SK-N-SH treated with all-trans-retinoic acid at 6 μM for 48 hours (cell line): ENCODE measurements at regions not wholly inside any gene's neighbourhood (a gene's known extent, or its start where the extent isn't known, plus 50 kb on each side); places are given as distances from the start of the nearest gene placed in this dataset.

Experiments used
- ARNTL ChIP-seq: fragments of 450-650 bp; formaldehyde crosslinking; IDR thresholded peaks from 2 replicates; pipeline ENCODE4 v1.5.0; 2020; ENCODE audit warnings: low read depth, mild to moderate bottlenecking, moderate library complexity, borderline replicate concordance
- BACH2 ChIP-seq: fragments of 250-450 bp; sonication (Bioruptor Pico); IDR thresholded peaks from 2 replicates; pipeline ENCODE4 v1.9.0; 2021; ENCODE audit warnings: mild to moderate bottlenecking, borderline replicate concordance
- CSDC2 ChIP-seq: fragments of 250-450 bp; sonication (Bioruptor Pico); IDR thresholded peaks from 2 replicates; pipeline ENCODE4 v1.5.0; 2020; ENCODE audit warnings: mild to moderate bottlenecking, moderate library complexity
- ESRRG ChIP-seq: fragments of 250-450 bp; sonication (Bioruptor Pico); IDR thresholded peaks from 2 replicates; pipeline ENCODE4 v1.6.1; 2021; ENCODE audit warnings: mild to moderate bottlenecking
- ISL1 ChIP-seq: fragments of 250-450 bp; sonication (Bioruptor Pico); IDR thresholded peaks from 2 replicates; pipeline ENCODE4 v2.1.2; 2022; ENCODE audit warnings: mild to moderate bottlenecking, moderate library complexity
- OSR1 ChIP-seq: fragments of 250-450 bp; sonication (Bioruptor Pico); IDR thresholded peaks from 2 replicates; pipeline ENCODE4 v1.8.0; 2022; ENCODE audit warnings: moderate library complexity, mild to moderate bottlenecking, inconsistent platforms
- PATZ1 ChIP-seq: fragments of 250-450 bp; sonication (Bioruptor Pico); IDR thresholded peaks from 2 replicates; pipeline ENCODE4 v1.8.0; 2020; ENCODE audit warnings: mild to moderate bottlenecking, moderate library complexity, borderline replicate concordance
- RARB ChIP-seq: fragments of 250-450 bp; sonication (Bioruptor Pico); IDR thresholded peaks from 2 replicates; pipeline ENCODE4 v1.8.0; 2021; ENCODE audit warnings: mild to moderate bottlenecking, moderate library complexity
- SNAI2 ChIP-seq: fragments of 250-450 bp; sonication (Bioruptor Pico); IDR thresholded peaks from 2 replicates; pipeline ENCODE4 v1.5.0; 2020; ENCODE audit warnings: mild to moderate bottlenecking, moderate library complexity
- ZNF565 ChIP-seq: fragments of 450-650 bp; formaldehyde crosslinking; conservative IDR thresholded peaks from 2 replicates; pipeline ENCODE4 v1.5.0; 2020; ENCODE audit warnings: low read depth, mild to moderate bottlenecking, moderate library complexity
- ZNF70 ChIP-seq: fragments of 450-650 bp; formaldehyde crosslinking; IDR thresholded peaks from 2 replicates; pipeline ENCODE4 v1.5.0; 2020; ENCODE audit warnings: mild to moderate bottlenecking, moderate library complexity
- TF ChIP-seq, protein P1 (sequence below): fragments of 250-450 bp; sonication (Bioruptor Pico); IDR thresholded peaks from 2 replicates; pipeline ENCODE4 v1.5.0; 2020; ENCODE audit warnings: mild to moderate bottlenecking, moderate library complexity

- no peak for TF ChIP-seq ZNF70 (CRISPR knock-in tag)
- no peak for TF ChIP-seq ESRRG
- no peak for TF ChIP-seq PATZ1 (CRISPR knock-in tag)
- no peak for TF ChIP-seq RARB
- no peak for TF ChIP-seq ISL1 (CRISPR knock-in tag)
- TF ChIP-seq BACH2 (CRISPR knock-in tag) = no peak
- no peak for TF ChIP-seq OSR1 (CRISPR knock-in tag)
- TF ChIP-seq, protein P1, sequence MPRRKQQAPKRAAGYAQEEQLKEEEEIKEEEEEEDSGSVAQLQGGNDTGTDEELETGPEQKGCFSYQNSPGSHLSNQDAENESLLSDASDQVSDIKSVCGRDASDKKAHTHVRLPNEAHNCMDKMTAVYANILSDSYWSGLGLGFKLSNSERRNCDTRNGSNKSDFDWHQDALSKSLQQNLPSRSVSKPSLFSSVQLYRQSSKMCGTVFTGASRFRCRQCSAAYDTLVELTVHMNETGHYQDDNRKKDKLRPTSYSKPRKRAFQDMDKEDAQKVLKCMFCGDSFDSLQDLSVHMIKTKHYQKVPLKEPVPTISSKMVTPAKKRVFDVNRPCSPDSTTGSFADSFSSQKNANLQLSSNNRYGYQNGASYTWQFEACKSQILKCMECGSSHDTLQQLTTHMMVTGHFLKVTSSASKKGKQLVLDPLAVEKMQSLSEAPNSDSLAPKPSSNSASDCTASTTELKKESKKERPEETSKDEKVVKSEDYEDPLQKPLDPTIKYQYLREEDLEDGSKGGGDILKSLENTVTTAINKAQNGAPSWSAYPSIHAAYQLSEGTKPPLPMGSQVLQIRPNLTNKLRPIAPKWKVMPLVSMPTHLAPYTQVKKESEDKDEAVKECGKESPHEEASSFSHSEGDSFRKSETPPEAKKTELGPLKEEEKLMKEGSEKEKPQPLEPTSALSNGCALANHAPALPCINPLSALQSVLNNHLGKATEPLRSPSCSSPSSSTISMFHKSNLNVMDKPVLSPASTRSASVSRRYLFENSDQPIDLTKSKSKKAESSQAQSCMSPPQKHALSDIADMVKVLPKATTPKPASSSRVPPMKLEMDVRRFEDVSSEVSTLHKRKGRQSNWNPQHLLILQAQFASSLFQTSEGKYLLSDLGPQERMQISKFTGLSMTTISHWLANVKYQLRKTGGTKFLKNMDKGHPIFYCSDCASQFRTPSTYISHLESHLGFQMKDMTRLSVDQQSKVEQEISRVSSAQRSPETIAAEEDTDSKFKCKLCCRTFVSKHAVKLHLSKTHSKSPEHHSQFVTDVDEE (CRISPR knock-in tag) = no peak
- no peak for TF ChIP-seq CSDC2
- no peak for TF ChIP-seq ARNTL (CRISPR knock-in tag)
- TF ChIP-seq ZNF565 = no peak
- TF ChIP-seq SNAI2 = no peak
Measured at GRCh38 chr3:69505770-69506407, 120.0 kb upstream of the FRMD4B start.
